NB4 (cell line): ENCODE measurements at regions not wholly inside any gene's neighbourhood (a gene's known extent, or its start where the extent isn't known, plus 50 kb on each side); places are given as distances from the start of the nearest gene placed in this dataset.

Experiments used
- DNase-seq: peaks from one replicate; pipeline ENCODE4 v3.0.0; 2010; ENCODE audit warnings: low read depth
- H3K4me3 ChIP-seq: one replicate; pipeline ENCODE4 v1.5.1; 2011; ENCODE audit warnings: mild to moderate bottlenecking, low read depth, low read length, moderate library complexity
- MYC ChIP-seq: IDR thresholded peaks from 2 replicates; pipeline ENCODE4 v1.6.1; 2011; ENCODE audit warnings: low read depth, low read length
- POLR2A ChIP-seq: IDR thresholded peaks from 2 replicates; pipeline ENCODE4 v1.6.1; 2011; ENCODE audit warnings: mild to moderate bottlenecking; ENCODE audit not compliant: insufficient read length; ENCODE audit errors: extremely low read depth
- TF ChIP-seq, protein P1 (sequence below): IDR thresholded peaks from 2 replicates; pipeline ENCODE4 v1.6.1; 2011; ENCODE audit warnings: low read depth, low read length
- TF ChIP-seq, protein P2 (sequence below): IDR thresholded peaks from one replicate; pipeline ENCODE4 v1.5.1; 2012; ENCODE audit warnings: low read depth, low read length

DNA sequence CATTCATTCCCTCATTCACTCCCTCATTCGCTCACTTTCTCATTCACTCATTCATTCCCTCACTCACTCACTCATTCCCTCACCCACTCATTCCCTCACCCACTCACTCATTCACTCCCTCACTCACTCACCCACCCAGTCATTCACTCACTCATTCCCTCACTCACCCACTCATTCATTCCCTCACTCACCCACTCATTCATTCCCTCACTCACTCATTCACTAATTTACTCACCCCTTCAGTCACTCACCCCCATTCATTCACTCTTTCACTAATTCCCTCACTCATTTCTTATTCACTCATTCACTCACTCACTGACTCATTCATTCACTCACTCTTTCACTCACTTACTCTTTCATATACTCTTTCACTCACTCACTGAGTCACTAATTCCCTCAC, 303.1 kb downstream of the C16orf95 start:
- TF ChIP-seq MYC = no peak
- TF ChIP-seq, protein P1, sequence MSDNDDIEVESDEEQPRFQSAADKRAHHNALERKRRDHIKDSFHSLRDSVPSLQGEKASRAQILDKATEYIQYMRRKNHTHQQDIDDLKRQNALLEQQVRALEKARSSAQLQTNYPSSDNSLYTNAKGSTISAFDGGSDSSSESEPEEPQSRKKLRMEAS = no peak
- TF ChIP-seq POLR2A = no peak
- TF ChIP-seq, protein P2, sequence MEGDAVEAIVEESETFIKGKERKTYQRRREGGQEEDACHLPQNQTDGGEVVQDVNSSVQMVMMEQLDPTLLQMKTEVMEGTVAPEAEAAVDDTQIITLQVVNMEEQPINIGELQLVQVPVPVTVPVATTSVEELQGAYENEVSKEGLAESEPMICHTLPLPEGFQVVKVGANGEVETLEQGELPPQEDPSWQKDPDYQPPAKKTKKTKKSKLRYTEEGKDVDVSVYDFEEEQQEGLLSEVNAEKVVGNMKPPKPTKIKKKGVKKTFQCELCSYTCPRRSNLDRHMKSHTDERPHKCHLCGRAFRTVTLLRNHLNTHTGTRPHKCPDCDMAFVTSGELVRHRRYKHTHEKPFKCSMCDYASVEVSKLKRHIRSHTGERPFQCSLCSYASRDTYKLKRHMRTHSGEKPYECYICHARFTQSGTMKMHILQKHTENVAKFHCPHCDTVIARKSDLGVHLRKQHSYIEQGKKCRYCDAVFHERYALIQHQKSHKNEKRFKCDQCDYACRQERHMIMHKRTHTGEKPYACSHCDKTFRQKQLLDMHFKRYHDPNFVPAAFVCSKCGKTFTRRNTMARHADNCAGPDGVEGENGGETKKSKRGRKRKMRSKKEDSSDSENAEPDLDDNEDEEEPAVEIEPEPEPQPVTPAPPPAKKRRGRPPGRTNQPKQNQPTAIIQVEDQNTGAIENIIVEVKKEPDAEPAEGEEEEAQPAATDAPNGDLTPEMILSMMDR = no peak
- DNase-seq = no peak
- H3K4me3 ChIP-seq = no peak overlapping the region

DNA sequence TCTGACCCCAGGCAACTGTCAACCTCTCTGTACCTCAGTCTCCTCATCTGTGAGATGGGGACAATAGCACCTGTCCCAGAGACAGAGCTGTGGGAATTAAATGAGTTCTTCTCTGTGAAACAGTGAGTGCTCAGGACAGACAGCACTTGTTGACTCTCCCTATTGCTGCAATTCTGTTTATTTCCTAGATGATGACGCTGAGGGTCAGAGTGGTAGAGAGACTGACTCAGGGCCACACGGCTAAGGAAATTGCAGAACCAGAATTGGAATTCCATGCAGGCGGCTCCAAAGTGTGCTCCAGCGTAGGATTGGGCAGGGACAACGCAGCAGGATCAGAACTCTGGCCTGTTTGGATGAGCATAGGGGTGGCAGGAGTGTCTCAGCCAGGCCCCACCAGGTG, 302.2 kb downstream of the C16orf95 start:
- TF ChIP-seq, protein P2 = no peak
- TF ChIP-seq, protein P1 = no peak
- no peak for TF ChIP-seq MYC
- TF ChIP-seq POLR2A = no peak
- no peak for DNase-seq
- H3K4me3 ChIP-seq = no peak overlapping the region

DNA sequence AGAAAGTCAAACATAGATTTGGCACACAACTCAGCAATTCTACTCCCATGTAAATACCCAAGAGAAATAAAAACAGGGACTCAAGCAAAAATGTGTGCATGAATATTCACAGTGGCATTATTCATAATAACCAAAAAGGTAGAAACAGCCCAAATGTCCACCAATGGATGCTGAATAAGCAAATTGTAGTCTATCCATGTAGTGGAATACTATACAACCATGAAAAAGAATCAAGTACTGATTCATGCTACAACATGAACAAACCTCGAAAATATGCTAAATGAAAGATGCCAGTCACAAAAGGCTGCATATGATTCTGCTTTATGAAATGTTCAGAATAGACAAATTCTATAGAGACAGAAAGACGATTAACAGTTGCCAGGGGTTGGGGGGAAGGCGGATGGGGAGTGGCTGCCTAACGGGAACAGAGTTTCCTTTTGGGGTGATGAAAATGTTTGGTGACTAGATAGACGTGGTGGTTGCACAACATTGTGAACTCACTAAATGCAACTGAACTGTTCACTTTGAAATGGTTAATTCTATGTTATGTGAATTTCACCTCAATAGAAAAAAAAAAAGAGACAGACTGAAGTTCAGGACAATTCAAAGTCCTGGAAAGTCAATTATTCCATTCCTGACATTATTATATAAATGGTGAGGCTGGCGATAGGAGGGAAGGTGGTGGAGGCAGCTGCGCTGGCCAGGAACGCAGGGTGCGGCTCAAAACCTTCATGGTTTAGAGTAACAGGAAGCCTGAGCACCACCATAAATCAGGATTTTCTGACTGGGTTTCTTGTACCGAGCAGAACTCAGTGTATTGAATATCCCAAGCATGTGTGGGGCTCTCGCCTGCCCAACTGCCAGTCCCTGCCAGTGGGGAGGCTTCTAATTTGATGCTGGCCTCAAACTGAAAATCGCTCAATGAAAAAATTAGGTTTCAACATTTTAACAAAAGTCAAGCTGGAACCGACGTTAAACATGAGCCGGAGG, 300.9 kb downstream of the C16orf95 start:
- peak; percentile 83 for DNase-seq
- TF ChIP-seq POLR2A (no peak), MYC (no peak)
- TF ChIP-seq, protein P1 = no peak
- TF ChIP-seq, protein P2 = no peak
- H3K4me3 ChIP-seq = peak overlapping the region; percentile 46

DNA sequence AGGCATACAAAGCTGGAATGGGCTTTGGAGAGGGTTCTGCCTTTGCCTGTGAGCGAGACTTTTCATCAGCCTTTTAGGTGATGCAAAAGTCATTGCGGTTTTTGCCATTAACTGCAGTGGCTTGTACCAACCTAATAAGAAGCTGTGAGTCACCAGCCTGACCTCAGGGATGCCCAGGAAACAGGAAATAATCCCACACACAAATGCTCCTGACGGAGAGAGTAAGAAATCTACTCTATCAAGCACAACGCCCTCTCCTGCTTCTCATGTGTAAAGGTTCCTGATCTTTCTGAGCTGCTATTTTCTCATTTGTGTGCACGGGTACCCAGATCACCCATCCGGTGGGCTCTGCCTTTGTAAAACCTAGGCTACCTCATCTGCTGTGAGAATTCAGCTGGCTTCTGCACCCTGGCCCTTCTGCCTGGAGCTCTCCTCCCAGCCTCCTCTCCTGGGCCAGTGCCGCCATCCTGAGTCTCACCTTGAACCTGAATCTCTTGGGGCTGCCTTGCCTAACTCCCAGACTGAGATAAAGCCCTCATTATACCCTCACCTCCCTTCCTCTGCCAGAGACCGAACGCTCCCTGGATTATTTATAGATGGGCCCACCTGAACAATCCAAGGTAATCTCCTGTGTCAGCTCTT, 299.7 kb downstream of the C16orf95 start:
- H3K4me3 ChIP-seq = peak overlapping the region; percentile 46
- TF ChIP-seq MYC (0 out of 2 replicates have a peak, but pooled peaks have one; percentile 20), POLR2A (no peak)
- TF ChIP-seq, protein P2 = peak; percentile 39
- TF ChIP-seq, protein P1 = 0 out of 2 replicates have a peak, but pooled peaks have one; percentile 32
- peak; percentile 98 for DNase-seq

DNA sequence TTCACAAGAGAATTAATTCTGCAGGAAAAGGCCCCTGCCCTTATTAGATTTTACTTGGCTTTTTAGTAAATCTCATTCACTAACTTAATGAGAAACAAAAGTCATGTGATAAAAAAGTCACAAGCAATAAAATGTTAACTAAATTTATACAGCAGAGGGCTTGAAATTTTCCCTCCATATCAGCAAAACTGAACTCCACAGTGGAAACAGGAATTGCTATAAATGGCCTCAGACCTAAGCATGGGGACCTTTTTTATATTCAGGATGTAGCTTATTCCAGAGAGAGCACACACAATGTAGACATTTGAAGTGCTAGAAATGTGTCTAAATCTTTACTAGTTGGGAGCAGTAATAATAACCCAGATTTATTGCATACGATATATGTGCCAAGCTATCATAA, 291.5 kb downstream of the C16orf95 start:
- no peak for DNase-seq
- TF ChIP-seq, protein P1 = no peak
- TF ChIP-seq POLR2A (no peak), MYC (no peak)
- TF ChIP-seq, protein P2 = no peak
- H3K4me3 ChIP-seq = no peak overlapping the region
